GM23338 (cell line): ENCODE measurements at regions not wholly inside any gene's neighbourhood (a gene's known extent, or its start where the extent isn't known, plus 50 kb on each side); places are given as distances from the start of the nearest gene placed in this dataset.

Experiments used
- ATAC-seq: fragments of 200-7000 bp; cut with Tn5 transposase; 3 replicates; pipeline ENCODE4 v1.9.1; 2020
- DNase-seq: peaks from one replicate; pipeline ENCODE4 v3.0.0-alpha.2; 2015; ENCODE audit warnings: low spot score
- H2AFZ ChIP-seq: fragments of 200-600 bp; sonication (generic); 2 replicates; pipeline ENCODE4 v1.8.0; 2016; ENCODE audit warnings: antibody characterized with exemption, mild to moderate bottlenecking, moderate library complexity
- H3F3A ChIP-seq: fragments of 200-600 bp; sonication (generic); replicated peaks from 2 replicates; pipeline ENCODE4 v1.8.0; 2017; ENCODE audit warnings: antibody characterized with exemption, mixed run types, low read depth
- H3K27ac ChIP-seq: fragments of 200-600 bp; sonication (generic); 2 replicates; pipeline ENCODE4 v1.6.1; 2016; ENCODE audit warnings: low read depth
- H3K27me3 ChIP-seq: fragments of 200-600 bp; sonication (generic); 2 replicates; pipeline ENCODE4 v1.8.0; 2016; ENCODE audit warnings: mild to moderate bottlenecking, mixed run types, moderate library complexity; ENCODE audit not compliant: insufficient read depth
- H3K36me3 ChIP-seq: fragments of 200-600 bp; sonication (generic); 2 replicates; pipeline ENCODE4 v1.8.0; 2016; ENCODE audit warnings: mild to moderate bottlenecking; ENCODE audit not compliant: insufficient read depth
- H3K4me1 ChIP-seq: fragments of 200-600 bp; sonication (generic); 2 replicates; pipeline ENCODE4 v1.8.0; 2016; ENCODE audit warnings: mild to moderate bottlenecking, moderate library complexity; ENCODE audit not compliant: insufficient read depth
- H3K4me2 ChIP-seq: fragments of 200-600 bp; sonication (generic); 2 replicates; pipeline ENCODE4 v1.7.1; 2017; ENCODE audit warnings: mixed run types
- H3K4me3 ChIP-seq: fragments of 200-600 bp; sonication (generic); 2 replicates; pipeline ENCODE4 v1.6.1; 2016; ENCODE audit warnings: mixed run types
- H3K79me2 ChIP-seq: fragments of 200-600 bp; sonication (generic); replicated peaks from 2 replicates; pipeline ENCODE4 v1.8.0; 2017; ENCODE audit warnings: mild to moderate bottlenecking; ENCODE audit not compliant: insufficient read depth
- H3K9me2 ChIP-seq: fragments of 200-600 bp; sonication (generic); 2 replicates; pipeline ENCODE4 v1.8.0; 2017; ENCODE audit not compliant: insufficient read depth
- H4K20me1 ChIP-seq: fragments of 200-600 bp; sonication (generic); replicated peaks from 2 replicates; pipeline ENCODE4 v1.8.0; 2017; ENCODE audit warnings: mild to moderate bottlenecking; ENCODE audit not compliant: insufficient read depth
- H3K27ac Mint-ChIP-seq: 2 replicates; pipeline ENCODE4 v1.8.0; 2020; ENCODE audit warnings: inconsistent platforms, mild to moderate bottlenecking, moderate library complexity, mixed read lengths
- H3K27me3 Mint-ChIP-seq: 3 replicates; pipeline ENCODE4 v1.8.0; 2022; ENCODE audit warnings: low read depth, mild to moderate bottlenecking, moderate library complexity, mixed read lengths, inconsistent platforms; ENCODE audit not compliant: insufficient read depth, poor library complexity
- H3K36me3 Mint-ChIP-seq: 3 replicates; pipeline ENCODE4 v1.8.0; 2021; ENCODE audit warnings: low read depth, mild to moderate bottlenecking, inconsistent platforms, moderate library complexity, mixed read lengths
- H3K4me1 Mint-ChIP-seq: 3 replicates; pipeline ENCODE4 v1.8.0; 2020; ENCODE audit warnings: mild to moderate bottlenecking, inconsistent platforms, mixed read lengths
- H3K4me3 Mint-ChIP-seq: 3 replicates; pipeline ENCODE4 v1.8.0; 2021; ENCODE audit warnings: moderate library complexity, mild to moderate bottlenecking, inconsistent platforms, mixed read lengths
- H3K9me3 Mint-ChIP-seq: 3 replicates; pipeline ENCODE4 v1.8.0; 2020; ENCODE audit warnings: moderate library complexity, mild to moderate bottlenecking, inconsistent platforms, mixed read lengths
- CREB1 ChIP-seq: fragments of 250-450 bp; sonication (Bioruptor Pico); IDR thresholded peaks from 2 replicates; pipeline ENCODE4 v1.5.0; 2020; ENCODE audit warnings: low read depth, mild to moderate bottlenecking, moderate library complexity
- CTCF ChIP-seq, 2 experiments: fragments of 200-600 bp in 1 of 2; sonication (generic) in 1 of 2; conservative IDR thresholded peaks; 2 replicates each; pipeline versions ENCODE4 v1.5.1 to v1.6.1; 2016 to 2017; ENCODE audit warnings: antibody characterized with exemption in 2 of 2, low read depth in 2 of 2, mild to moderate bottlenecking in 2 of 2, moderate library complexity in 1 of 2
- ETS1 ChIP-seq: IDR thresholded peaks from 2 replicates; pipeline ENCODE4 v1.6.1; 2016; ENCODE audit warnings: antibody characterized with exemption
- EZH2 ChIP-seq: fragments of 200-600 bp; sonication (generic); IDR thresholded peaks from one replicate; pipeline ENCODE4 v1.8.0; 2017; ENCODE audit warnings: antibody characterized with exemption, mild to moderate bottlenecking, low read depth; ENCODE audit not compliant: unreplicated experiment
- EZH2phosphoT487 ChIP-seq: fragments of 200-600 bp; sonication (generic); IDR thresholded peaks from one replicate; pipeline ENCODE4 v1.8.1; 2018; ENCODE audit warnings: antibody characterized with exemption; ENCODE audit not compliant: unreplicated experiment
- JUNB ChIP-seq: IDR thresholded peaks from one replicate; pipeline ENCODE4 v1.6.1; 2016; ENCODE audit warnings: antibody characterized with exemption; ENCODE audit not compliant: unreplicated experiment
- NANOG ChIP-seq: IDR thresholded peaks from 2 replicates; pipeline ENCODE4 v1.6.1; 2016; ENCODE audit warnings: antibody characterized with exemption, borderline replicate concordance
- POLR2AphosphoS5 ChIP-seq: IDR thresholded peaks from 2 replicates; pipeline ENCODE4 v1.6.1; 2016; ENCODE audit warnings: antibody characterized with exemption, low read depth
- REST ChIP-seq: IDR thresholded peaks from one replicate; pipeline ENCODE4 v1.6.1; 2018; ENCODE audit warnings: antibody characterized with exemption; ENCODE audit not compliant: unreplicated experiment
- STAT1 ChIP-seq: IDR thresholded peaks from one replicate; pipeline ENCODE4 v1.6.1; 2016; ENCODE audit warnings: antibody characterized with exemption; ENCODE audit not compliant: unreplicated experiment
- ZNF114 ChIP-seq: fragments of 250-450 bp; sonication (Bioruptor Pico); IDR thresholded peaks from 2 replicates; pipeline ENCODE4 v1.5.0; 2020; ENCODE audit warnings: mild to moderate bottlenecking, moderate library complexity
- ZNF331 ChIP-seq: fragments of 250-450 bp; sonication (Bioruptor Pico); IDR thresholded peaks from 2 replicates; pipeline ENCODE4 v1.5.0; 2020; ENCODE audit warnings: low read depth, mild to moderate bottlenecking, moderate library complexity
- ZNF462 ChIP-seq: fragments of 250-450 bp; sonication (Bioruptor Pico); IDR thresholded peaks from 2 replicates; pipeline ENCODE4 v1.5.0; 2020; ENCODE audit warnings: mild to moderate bottlenecking, moderate library complexity

DNA sequence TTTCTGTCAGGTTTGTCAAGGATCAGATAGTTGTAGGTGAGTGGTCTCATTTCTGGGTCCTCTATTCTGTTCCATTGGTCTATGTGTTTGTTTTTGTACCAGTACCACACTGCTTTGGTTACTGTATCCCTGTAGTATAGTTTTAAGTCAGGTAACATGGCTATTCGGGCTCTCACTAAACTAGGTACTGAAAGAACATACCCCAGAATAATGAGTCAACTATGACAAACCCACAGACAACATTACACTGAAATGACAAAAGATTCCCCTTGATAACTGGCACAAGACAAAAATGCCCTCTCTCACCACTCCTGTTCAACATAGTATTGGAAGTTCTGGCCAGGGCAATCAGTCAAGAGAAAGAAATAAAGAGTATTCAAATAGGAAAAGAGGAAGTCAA, 535.3 kb upstream of the CYLC2 start:
- no peak overlapping the region for H3K4me3 ChIP-seq
- Mint-ChIP-seq H3K4me3 (no peak overlapping the region), H3K27me3 (no peaks in the 10 kb centered on the region), H3K9me3 (peaks cover 86% of the 10 kb centered on the region), H3K4me1 (no peaks in the 10 kb centered on the region), H3K36me3 (peaks cover 34% of the 10 kb centered on the region), H3K27ac (no peak overlapping the region)
- H2AFZ ChIP-seq: no peak overlapping the region
- no peak overlapping the region for H3K4me2 ChIP-seq
- DNase-seq (no peak), ATAC-seq (no peak)
- H3F3A ChIP-seq: no peaks in the 10 kb centered on the region
- H3K4me1 ChIP-seq: no peaks in the 10 kb centered on the region
- no peaks in the 10 kb centered on the region for H3K27me3 ChIP-seq
- no peaks in the 10 kb centered on the region for H3K79me2 ChIP-seq
- H3K27ac ChIP-seq: no peak overlapping the region
- TF ChIP-seq JUNB: no peak
- no peak for TF ChIP-seq CTCF (conservative IDR thresholded peaks at IDR 0.05; ENCODE audit: low read depth in 2 of 2)
- TF ChIP-seq ZNF114 (CRISPR knock-in tag): no peak
- no peak for TF ChIP-seq CREB1 (CRISPR knock-in tag)
- TF ChIP-seq ZNF331 (CRISPR knock-in tag): no peak
- no peak for TF ChIP-seq POLR2AphosphoS5
- TF ChIP-seq REST: no peak
- no peak for TF ChIP-seq STAT1
- no peak for TF ChIP-seq EZH2
- no peak for TF ChIP-seq ZNF462 (CRISPR knock-in tag)
- no peak for TF ChIP-seq EZH2phosphoT487
- TF ChIP-seq NANOG: no peak
- TF ChIP-seq ETS1: no peak
- H3K9me2 ChIP-seq: no peaks in the 10 kb centered on the region
- no peaks in the 10 kb centered on the region for H4K20me1 ChIP-seq
- 0 out of 2 replicates have a peak, but pooled peaks cover 5% of the 10 kb centered on the region for H3K36me3 ChIP-seq
